IMR-90 (cell line): ENCODE measurements at regions not wholly inside any gene's neighbourhood (a gene's known extent, or its start where the extent isn't known, plus 50 kb on each side); places are given as distances from the start of the nearest gene placed in this dataset.
A peak's percentile ranks its signal among the peaks of the same experiment; 100 is the strongest.

Source experiments
- ATAC-seq: fragments of 200-7000 bp; cut with Tn5 transposase; 2 replicates; pipeline ENCODE4 v1.9.1; 2020; ENCODE audit warnings: low read depth, mild to moderate bottlenecking, moderate library complexity
- BruUV-seq: library from RNA; stranded (reverse); fragments of 400-500 nt; replicated peaks from 2 replicates; lab custom pipeline; 2021; lab: Mats Ljungman, UMichigan
- CTCF ChIA-PET: fragments of 300-600 bp; formaldehyde crosslinking; extraction: SDS; loops from one replicate; lab custom pipeline; 2021; ENCODE audit warnings: antibody characterized with exemption; lab: Yijun Ruan, JAX
- POLR2A ChIA-PET: fragments of 300-600 bp; sonication (Branson Sonifier 250); formaldehyde crosslinking; loops from one replicate; lab custom pipeline; 2022; ENCODE audit warnings: antibody characterized with exemption; ENCODE audit not compliant: unreplicated experiment; lab: Charles Lee
- DNase-seq: peaks from one replicate; pipeline ENCODE4 v3.0.0; 2013
- H2AFZ ChIP-seq: replicated peaks from 2 replicates; pipeline ENCODE3; 2013; ENCODE audit warnings: low read length, mild to moderate bottlenecking; ENCODE audit not compliant: poor library complexity
- H2AK5ac ChIP-seq: 2 replicates; pipeline ENCODE4 v1.6.1; 2013; ENCODE audit warnings: low read depth, low read length, inconsistent platforms
- H2AK9ac ChIP-seq: replicated peaks from 2 replicates; pipeline ENCODE3; 2013; ENCODE audit warnings: mild to moderate bottlenecking, low read depth, low read length, moderate library complexity; ENCODE audit not compliant: poor library complexity
- H2BK120ac ChIP-seq: 2 replicates; pipeline ENCODE4 v1.6.1; 2013; ENCODE audit warnings: low read depth, low read length, inconsistent platforms
- H2BK15ac ChIP-seq: 3 replicates; pipeline ENCODE4 v1.6.1; 2013; ENCODE audit warnings: low read depth, low read length, inconsistent platforms
- H2BK20ac ChIP-seq: 2 replicates; pipeline ENCODE4 v1.6.1; 2013; ENCODE audit warnings: low read depth, mild to moderate bottlenecking, inconsistent platforms, low read length, moderate library complexity
- H2BK5ac ChIP-seq: 2 replicates; pipeline ENCODE4 v1.6.1; 2013; ENCODE audit warnings: mild to moderate bottlenecking, low read depth, low read length, inconsistent platforms; ENCODE audit not compliant: poor library complexity, severe bottlenecking
- H3K14ac ChIP-seq: replicated peaks from 2 replicates; pipeline ENCODE4 v1.6.1; 2013; ENCODE audit warnings: low read depth, low read length, inconsistent platforms
- H3K18ac ChIP-seq: 2 replicates; pipeline ENCODE4 v1.6.1; 2013; ENCODE audit warnings: low read depth, low read length, control low read depth
- H3K23ac ChIP-seq: 2 replicates; pipeline ENCODE4 v1.6.1; 2013; ENCODE audit warnings: low read depth, low read length, inconsistent platforms
- H3K27ac ChIP-seq: 2 replicates; pipeline ENCODE4 v1.5.1; 2013; ENCODE audit warnings: mild to moderate bottlenecking, control low read depth, low read length; ENCODE audit not compliant: insufficient read depth
- H3K27me3 ChIP-seq: 2 replicates; pipeline ENCODE4 v1.6.1; 2013; ENCODE audit warnings: low read length; ENCODE audit not compliant: control insufficient read depth, insufficient read depth
- H3K36me3 ChIP-seq: 2 replicates; pipeline ENCODE4 v1.6.1; 2013; ENCODE audit warnings: low read length, mixed read lengths; ENCODE audit not compliant: control insufficient read depth, insufficient read depth
- H3K4ac ChIP-seq: 2 replicates; pipeline ENCODE4 v1.6.1; 2013; ENCODE audit warnings: low read depth, low read length, inconsistent platforms
- H3K4me1 ChIP-seq: 2 replicates; pipeline ENCODE4 v1.6.1; 2013; ENCODE audit warnings: low read length, mixed read lengths; ENCODE audit not compliant: control insufficient read depth, insufficient read depth
- H3K4me2 ChIP-seq: 2 replicates; pipeline ENCODE4 v1.6.1; 2013; ENCODE audit warnings: low read depth, mild to moderate bottlenecking, control low read depth, low read length, moderate library complexity
- H3K4me3 ChIP-seq: 2 replicates; pipeline ENCODE4 v1.5.1; 2013; ENCODE audit warnings: low read depth, mild to moderate bottlenecking, control low read depth, low read length, moderate library complexity; ENCODE audit not compliant: insufficient read depth
- H3K56ac ChIP-seq: 2 replicates; pipeline ENCODE4 v1.6.1; 2013; ENCODE audit warnings: low read length, inconsistent platforms; ENCODE audit not compliant: insufficient read depth; ENCODE audit errors: extremely low read depth
- H3K79me1 ChIP-seq, 2 experiments: 2 replicates each; pipeline ENCODE4 v1.6.1; 2013; ENCODE audit warnings: low read length in 2 of 2, inconsistent platforms in 1 of 2, low read depth in 1 of 2
- H3K9ac ChIP-seq: 2 replicates; pipeline ENCODE4 v1.6.1; 2013; ENCODE audit warnings: low read depth, low read length, control low read depth
- H3K9me1 ChIP-seq: 2 replicates; pipeline ENCODE4 v1.6.1; 2013; ENCODE audit warnings: low read length, inconsistent platforms; ENCODE audit not compliant: insufficient read depth
- H3K9me3 ChIP-seq: 2 replicates; pipeline ENCODE4 v1.6.1; 2013; ENCODE audit warnings: low read length; ENCODE audit not compliant: control insufficient read depth, insufficient read depth
- H4K20me1 ChIP-seq: 2 replicates; pipeline ENCODE4 v1.6.1; 2013; ENCODE audit warnings: low read length, inconsistent platforms; ENCODE audit not compliant: insufficient read depth
- H4K5ac ChIP-seq: 2 replicates; pipeline ENCODE4 v1.6.1; 2013; ENCODE audit warnings: mild to moderate bottlenecking, low read depth, low read length, control low read depth
- H4K8ac ChIP-seq, 2 experiments: 2 replicates each; pipeline ENCODE4 v1.6.1; 2013; ENCODE audit warnings: low read depth in 2 of 2, low read length in 2 of 2, control low read depth in 1 of 2, inconsistent platforms in 1 of 2
- H4K91ac ChIP-seq: 2 replicates; pipeline ENCODE4 v1.6.1; 2013; ENCODE audit warnings: low read depth, low read length, inconsistent platforms; ENCODE audit not compliant: insufficient read depth
- CEBPB ChIP-seq: IDR thresholded peaks from 2 replicates; pipeline ENCODE4 v1.6.1; 2012; ENCODE audit warnings: low read depth, low read length, improper control_type of control experiment
- FOS ChIP-seq: fragments of 150-350 bp; IDR thresholded peaks from 2 replicates; pipeline ENCODE4 v1.6.1; 2016; ENCODE audit warnings: low read depth, low read length
- MAZ ChIP-seq: IDR thresholded peaks from 2 replicates; pipeline ENCODE4 v1.6.1; 2012; ENCODE audit warnings: low read depth, mild to moderate bottlenecking, low read length, improper control_type of control experiment, moderate library complexity, borderline replicate concordance
- MXI1 ChIP-seq: IDR thresholded peaks from 2 replicates; pipeline ENCODE4 v1.6.1; 2012; ENCODE audit warnings: low read depth, mild to moderate bottlenecking, low read length, moderate library complexity, borderline replicate concordance
- NFE2L2 ChIP-seq: fragments of 150-350 bp; IDR thresholded peaks from 2 replicates; pipeline ENCODE4 v1.6.1; 2016; ENCODE audit warnings: low read depth, mild to moderate bottlenecking, low read length
- POLR2A ChIP-seq: IDR thresholded peaks from 2 replicates; pipeline ENCODE4 v1.6.1; 2012; ENCODE audit warnings: mild to moderate bottlenecking, low read depth, low read length
- RAD21 ChIP-seq: IDR thresholded peaks from 2 replicates; pipeline ENCODE4 v1.6.1; 2012; ENCODE audit warnings: low read length, improper control_type of control experiment
- RCOR1 ChIP-seq: IDR thresholded peaks from 2 replicates; pipeline ENCODE4 v1.6.1; 2012; ENCODE audit warnings: mild to moderate bottlenecking, low read length, improper control_type of control experiment; ENCODE audit not compliant: insufficient replicate concordance
- RFX5 ChIP-seq: IDR thresholded peaks from 2 replicates; pipeline ENCODE4 v1.8.0; 2012; ENCODE audit warnings: low read depth, mild to moderate bottlenecking, low read length, moderate library complexity
- SMC3 ChIP-seq: fragments of 150-350 bp; IDR thresholded peaks from 2 replicates; pipeline ENCODE4 v1.6.1; 2016; ENCODE audit warnings: low read depth, mild to moderate bottlenecking, antibody characterized with exemption, low read length, moderate library complexity
- WGBS, 2 experiments: methylation state at CpG; one replicate each; pipeline versions ENCODE4 v1.1.5 to v1.1.7; 2013; ENCODE audit warnings: missing lambda C conversion rate in 2 of 2; ENCODE audit not compliant: insufficient read length in 1 of 2; ENCODE audit errors: extremely low coverage in 2 of 2; 5-methylcytosine and 5-hydroxymethylcytosine counted together
- dilution Hi-C: fragments of 300-500 bp; cut with HindIII; formaldehyde crosslinking; loops from one replicate; pipeline ENCODE4 v1.14.3; 2018; ENCODE audit warnings: low sequenced_read_pairs; ENCODE audit not compliant: unreplicated experiment
- in situ Hi-C: fragments of 300-500 bp; cut with MboI; formaldehyde crosslinking; loops from 3 replicates; pipeline ENCODE4 v1.14.3; 2019; ENCODE audit warnings: low sequenced_read_pairs, inconsistent platforms, mixed read lengths
- intact Hi-C: fragments of 100-400 bp; cut with micrococcal nuclease; formaldehyde crosslinking; loops from 2 replicates; pipeline ENCODE4 v1.10.0; 2022

DNA sequence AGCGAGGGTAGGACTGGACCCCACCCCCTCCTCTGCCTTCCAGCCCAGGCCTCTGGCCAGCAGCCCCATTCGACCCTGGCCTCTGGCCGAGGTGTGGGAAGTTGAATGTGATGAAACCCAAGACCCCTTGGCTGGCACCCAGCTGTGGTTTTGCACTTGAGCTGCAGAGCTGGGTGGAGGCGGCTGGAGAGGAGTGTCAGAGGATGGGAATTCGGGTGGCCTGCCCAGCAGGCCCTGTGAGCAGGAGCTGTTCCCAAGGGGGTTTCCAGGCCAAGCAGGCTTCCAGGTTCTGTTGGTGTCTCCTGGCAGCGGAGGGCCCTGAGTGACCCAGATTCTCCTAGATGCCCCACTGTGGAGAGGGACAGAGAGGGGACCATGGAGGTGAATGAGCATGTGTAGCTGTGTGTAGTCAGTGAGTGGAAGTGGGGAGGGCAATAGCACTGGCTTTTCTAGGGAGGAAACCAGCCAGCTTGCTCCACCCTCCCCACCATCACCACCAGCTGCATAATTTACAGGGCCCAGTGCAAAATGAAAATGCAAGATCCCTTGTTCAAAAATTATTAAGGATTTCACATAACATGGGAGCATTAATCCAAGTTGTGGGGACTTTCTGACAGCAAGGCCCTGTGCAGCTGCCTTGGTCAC is 172.2 kb upstream of the HAAO start:
- POLR2A ChIA-PET: no interaction called here
- peak overlapping the region; percentile 70 for H2BK5ac ChIP-seq
- 0% methylated on average over 2 of the region's 6 CpGs; no CpG with 5 or more reads in 1 of the 2 experiments for WGBS, 2 experiments
- H3K79me1 ChIP-seq: no peaks in the 10 kb centered on the region
- in situ Hi-C loops: no loop called here
- intact Hi-C loops: loop anchor here (10.0 kb wide), 1 partner anchor 140 kb away; no protein-coding TSS in a partner anchor
- peak overlapping the region; percentile 86 for H2AFZ ChIP-seq
- H3K36me3 ChIP-seq: no peaks in the 10 kb centered on the region
- H4K20me1 ChIP-seq: no peaks in the 10 kb centered on the region
- peak overlapping the region; percentile 66 for H3K14ac ChIP-seq
- H2BK120ac ChIP-seq: peak overlapping the region; percentile 95
- H2AK9ac ChIP-seq: peak overlapping the region; percentile 77
- H3K9ac ChIP-seq: no peak overlapping the region
- peak overlapping the region in 1 of 2 experiments; percentile 78; a peak in 3 of 4 replicates for H4K8ac ChIP-seq
- no TSS peak for BruUV-seq
- no peak for TF ChIP-seq RCOR1
- peak; percentile 26; the same call in 1 of the 2 replicates for TF ChIP-seq MAZ
- TF ChIP-seq NFE2L2: no peak
- no peak for TF ChIP-seq RFX5
- peak; percentile 73 for TF ChIP-seq CEBPB
- TF ChIP-seq RAD21: no peak
- no peak for TF ChIP-seq SMC3
- TF ChIP-seq FOS: peak; percentile 64
- TF ChIP-seq MXI1: no peak
- TF ChIP-seq POLR2A: no peak
- H3K23ac ChIP-seq: peak overlapping the region; percentile 90
- CTCF ChIA-PET: interaction anchor here (0.6 to 1.2 kb wide), 3 partner anchors 10 to 163 kb away, joined by 3 read pairs; no protein-coding TSS in a partner anchor
- ATAC-seq (peak; percentile 83), DNase-seq (peak; percentile 98)
- dilution Hi-C loops: no loop called here
- H3K9me3 ChIP-seq: no peaks in the 10 kb centered on the region
- peak overlapping the region; percentile 74 for H3K18ac ChIP-seq
- H3K9me1 ChIP-seq: peaks cover 22% of the 10 kb centered on the region
- H3K27ac ChIP-seq: peak overlapping the region; percentile 69
- H2BK20ac ChIP-seq: peak overlapping the region; percentile 90
- peak overlapping the region; percentile 94 for H4K91ac ChIP-seq
- peak overlapping the region; percentile 90 for H2AK5ac ChIP-seq
- H3K4me3 ChIP-seq: no peak overlapping the region
- H3K56ac ChIP-seq: no peak overlapping the region
- no peaks in the 10 kb centered on the region for H3K27me3 ChIP-seq
- H4K5ac ChIP-seq: peak overlapping the region; percentile 32; the same call in 1 of the 2 replicates
- H2BK15ac ChIP-seq: peak overlapping the region; percentile 59; the same call in 2 of the 3 replicates
- H3K4me2 ChIP-seq: 0 out of 2 replicates have a peak overlapping the region, but pooled peaks have one; percentile 1
- peaks cover 44% of the 10 kb centered on the region for H3K4me1 ChIP-seq
- peak overlapping the region; percentile 92 for H3K4ac ChIP-seq
